IPS DF 19.7 (cell line): ENCODE measurements at regions not wholly inside any gene's neighbourhood (a gene's known extent, or its start where the extent isn't known, plus 50 kb on each side); places are given as distances from the start of the nearest gene placed in this dataset.
A peak's percentile ranks its signal among the peaks of the same experiment; 100 is the strongest.
"Not testable (repeated sequence)": the region's sequence is repeated elsewhere in the genome, so short reads cannot be mapped to it uniquely, and the experiment has no call there.

ENCODE experiments used
- DNase-seq: peaks from one replicate; pipeline ENCODE4 v3.0.0-alpha.2; 2013; ENCODE audit warnings: low read depth, low spot score

GRCh38 chr20:41784209-41784958 lies 166.2 kb upstream of the CHD6 start:
- no peak for DNase-seq

GRCh38 chr20:41783423-41784208 lies 165.4 kb upstream of the CHD6 start:
- DNase-seq = no peak

- no peak for DNase-seq
These were observed 164.7 kb upstream of the CHD6 start for GRCh38 chr20:41782730-41783406.

- no peak for DNase-seq
These were observed 164.1 kb upstream of the CHD6 start for GRCh38 chr20:41782255-41782654.

GRCh38 chr20:41776421-41776820 lies 158.2 kb upstream of the CHD6 start:
- no peak for DNase-seq

GRCh38 chr20:41774291-41774690 lies 156.1 kb upstream of the CHD6 start:
- no peak for DNase-seq

GRCh38 chr20:41770965-41771364 lies 152.8 kb upstream of the CHD6 start:
- no peak for DNase-seq

- DNase-seq = no peak
These were observed 152.2 kb upstream of the CHD6 start for GRCh38 chr20:41770427-41770826.

GRCh38 chr20:41769592-41770018 lies 151.4 kb upstream of the CHD6 start:
- DNase-seq = peak; percentile 59

GRCh38 chr20:41750137-41750536 lies 132.0 kb upstream of the CHD6 start:
- no peak for DNase-seq

GRCh38 chr20:41748756-41749582 lies 130.8 kb upstream of the CHD6 start:
- DNase-seq = no peak

GRCh38 chr20:41748051-41748450 lies 129.9 kb upstream of the CHD6 start:
- DNase-seq = no peak

GRCh38 chr20:41747226-41747625 lies 129.0 kb upstream of the CHD6 start:
- no peak for DNase-seq

- no peak for DNase-seq
These were observed 128.5 kb upstream of the CHD6 start for GRCh38 chr20:41746635-41747034.

GRCh38 chr20:41738604-41739206 lies 120.5 kb upstream of the CHD6 start:
- no peak for DNase-seq

- DNase-seq = no peak
These were observed 117.8 kb upstream of the CHD6 start for GRCh38 chr20:41735949-41736348.

GRCh38 chr20:41734506-41734945 lies 116.3 kb upstream of the CHD6 start:
- DNase-seq = peak; percentile 42

GRCh38 chr20:41733151-41733550 lies 115.0 kb upstream of the CHD6 start:
- DNase-seq = no peak

GRCh38 chr20:41731198-41731597 lies 113.0 kb upstream of the CHD6 start:
- DNase-seq = not testable (repeated sequence)

GRCh38 chr20:41727681-41728080 lies 109.5 kb upstream of the CHD6 start:
- DNase-seq = not testable (repeated sequence)

GRCh38 chr20:41726727-41727126 lies 108.5 kb upstream of the CHD6 start:
- no peak for DNase-seq
